ENCODE measurements at regions not wholly inside any gene's neighbourhood (a gene's known extent, or its start where the extent isn't known, plus 50 kb on each side); places are given as distances from the start of the nearest gene placed in this dataset.

- TF ChIP-seq CTCF (IDR thresholded peaks at IDR 0.05) (no peak), POLR2A (IDR thresholded peaks at IDR 0.05) (no peak)
Observed at GRCh38 chr13:106008540-106008939, 526.9 kb downstream of the EFNB2 start.

Data from right lobe of liver (tissue), 4 donors.